Gastrocnemius medialis (tissue), 4 donors: ENCODE measurements at regions not wholly inside any gene's neighbourhood (a gene's known extent, or its start where the extent isn't known, plus 50 kb on each side); places are given as distances from the start of the nearest gene placed in this dataset.
"Not testable (repeated sequence)": the region's sequence is repeated elsewhere in the genome, so short reads cannot be mapped to it uniquely, and the experiment has no call there.

ENCODE experiments used
- ATAC-seq, 2 donors: fragments of 150-250 bp; one replicate each; pipeline ENCODE4 v1.9.1; 2016
- DNase-seq, 2 donors: peaks; one replicate each; pipeline ENCODE4 v3.0.0-alpha.2; 2019
- H3K27ac ChIP-seq, 4 donors: fragments of 200-600 bp; sonication (generic); 1 replicate in 1 of 4; 2 replicates in 3 of 4; pipeline ENCODE4 v1.5.1; 2016 to 2018; ENCODE audit warnings: mild to moderate bottlenecking in 2 of 4, moderate library complexity in 1 of 4
- H3K27me3 ChIP-seq, 3 donors: fragments of 200-600 bp; sonication (generic) in 2 of 3; 1 replicate in 1 of 3; 2 replicates in 2 of 3; pipeline versions ENCODE4 v1.5.1 to v1.6.0; 2016 to 2019; ENCODE audit warnings: mild to moderate bottlenecking in 1 of 3, moderate library complexity in 1 of 3
- H3K36me3 ChIP-seq, 2 donors: fragments of 200-600 bp; sonication (generic) in 1 of 2; one replicate each; pipeline ENCODE4 v1.5.1; 2017 to 2018
- H3K4me1 ChIP-seq, 2 donors: fragments of 200-600 bp; sonication (generic) in 1 of 2; one replicate each; pipeline ENCODE4 v1.5.1; 2016 to 2017; ENCODE audit warnings: mild to moderate bottlenecking in 2 of 2
- H3K4me3 ChIP-seq, 4 donors: fragments of 200-600 bp; sonication (generic) in 3 of 4; 1 replicate in 1 of 4; 2 replicates in 3 of 4; pipeline ENCODE4 v1.5.1; 2016 to 2019; ENCODE audit warnings: mild to moderate bottlenecking in 2 of 4
- H3K9me3 ChIP-seq, 3 donors: fragments of 200-600 bp; sonication (generic) in 2 of 3; 1 replicate in 1 of 3; 2 replicates in 2 of 3; pipeline ENCODE4 v1.5.1; 2016 to 2019
- POLR2A ChIP-seq, 2 donors: fragments of 450-650 bp; IDR thresholded peaks; one replicate each; pipeline ENCODE4 v1.6.1; 2017; ENCODE audit warnings: antibody characterized with exemption in 2 of 2, mild to moderate bottlenecking in 2 of 2, moderate library complexity in 2 of 2
- in situ Hi-C, 4 donors: fragments of 200-750 bp; cut with MboI; loops; one replicate each; pipeline versions ENCODE4 v1.15.0 to v1.8.0; 2017; ENCODE audit warnings: low sequenced_read_pairs in 4 of 4
- intact Hi-C: fragments of 100-400 bp; cut with DNase I; formaldehyde crosslinking; loops from one replicate; pipeline ENCODE4 v1.15.1; 2023; ENCODE audit warnings: low total_unique reads
- TF ChIP-seq, protein P1 (sequence below), 5 experiments: fragments of 450-650 bp in 3 of 5; fragments of 200-600 bp in 2 of 5; sonication (generic) in 2 of 5; IDR thresholded peaks in 4 of 5; conservative IDR thresholded peaks in 1 of 5; 1 replicate in 4 of 5; 2 replicates in 1 of 5; pipeline ENCODE4 v1.5.1; 2016 to 2019; ENCODE audit warnings: antibody characterized with exemption in 5 of 5, mild to moderate bottlenecking in 3 of 5, moderate library complexity in 3 of 5

DNA sequence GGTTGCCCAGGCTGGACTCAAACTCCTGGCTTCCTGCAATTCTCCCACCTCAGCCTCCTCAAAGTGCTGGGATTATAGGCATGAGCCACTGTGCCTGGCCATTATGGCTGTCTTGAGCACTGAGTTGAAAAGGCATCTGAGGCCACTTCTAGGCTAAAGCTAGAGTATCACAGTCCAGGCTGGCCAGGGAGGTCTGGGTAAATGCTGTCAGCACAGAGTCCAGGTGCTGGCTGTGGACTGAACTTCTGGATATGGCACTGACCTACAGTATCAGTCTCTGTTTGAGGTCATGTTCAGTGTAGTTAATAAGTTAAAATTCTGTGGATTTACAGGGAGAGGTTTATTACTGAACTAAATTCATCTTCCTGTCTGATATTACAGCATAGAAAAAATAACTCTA is 222.5 kb upstream of the TOM1L1 start:
- in situ Hi-C loops (no loop called here), intact Hi-C loops (no loop called here)
- no peaks in the 10 kb centered on the region for H3K9me3 ChIP-seq
- ATAC-seq (no peak), DNase-seq (no peak)
- H3K27me3 ChIP-seq, result no peaks in the 10 kb centered on the region
- H3K4me3 ChIP-seq, result no peak overlapping the region
- no peak overlapping the region for H3K27ac ChIP-seq
- H3K4me1 ChIP-seq, result no peaks in the 10 kb centered on the region
- TF ChIP-seq, protein P1, sequence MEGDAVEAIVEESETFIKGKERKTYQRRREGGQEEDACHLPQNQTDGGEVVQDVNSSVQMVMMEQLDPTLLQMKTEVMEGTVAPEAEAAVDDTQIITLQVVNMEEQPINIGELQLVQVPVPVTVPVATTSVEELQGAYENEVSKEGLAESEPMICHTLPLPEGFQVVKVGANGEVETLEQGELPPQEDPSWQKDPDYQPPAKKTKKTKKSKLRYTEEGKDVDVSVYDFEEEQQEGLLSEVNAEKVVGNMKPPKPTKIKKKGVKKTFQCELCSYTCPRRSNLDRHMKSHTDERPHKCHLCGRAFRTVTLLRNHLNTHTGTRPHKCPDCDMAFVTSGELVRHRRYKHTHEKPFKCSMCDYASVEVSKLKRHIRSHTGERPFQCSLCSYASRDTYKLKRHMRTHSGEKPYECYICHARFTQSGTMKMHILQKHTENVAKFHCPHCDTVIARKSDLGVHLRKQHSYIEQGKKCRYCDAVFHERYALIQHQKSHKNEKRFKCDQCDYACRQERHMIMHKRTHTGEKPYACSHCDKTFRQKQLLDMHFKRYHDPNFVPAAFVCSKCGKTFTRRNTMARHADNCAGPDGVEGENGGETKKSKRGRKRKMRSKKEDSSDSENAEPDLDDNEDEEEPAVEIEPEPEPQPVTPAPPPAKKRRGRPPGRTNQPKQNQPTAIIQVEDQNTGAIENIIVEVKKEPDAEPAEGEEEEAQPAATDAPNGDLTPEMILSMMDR (IDR thresholded peaks at IDR 0.05 in 4 of 5, conservative IDR thresholded peaks at IDR 0.05 in 1 of 5), result no peak
- TF ChIP-seq POLR2A (IDR thresholded peaks at IDR 0.05), result no peak
- no peaks in the 10 kb centered on the region for H3K36me3 ChIP-seq

DNA sequence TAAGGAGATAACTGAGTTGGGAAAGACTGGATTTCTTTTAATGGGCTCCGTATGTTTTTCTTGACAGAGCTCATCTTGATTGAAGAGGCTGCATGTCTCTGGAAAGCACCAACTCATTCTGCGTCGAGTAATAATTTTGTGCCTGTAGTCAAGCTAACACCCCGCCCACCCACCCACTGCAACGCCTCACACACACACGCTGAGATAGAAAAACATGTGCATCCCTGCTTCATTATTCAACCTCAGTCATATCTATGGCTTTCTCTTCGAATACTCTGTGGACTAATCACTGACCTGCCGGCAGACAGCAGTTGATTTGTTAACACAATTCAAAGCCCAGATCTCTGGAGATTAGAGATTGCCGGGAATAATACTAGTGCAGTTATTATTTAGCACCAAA is 220.2 kb upstream of the TOM1L1 start:
- H3K36me3 ChIP-seq, result no peaks in the 10 kb centered on the region
- H3K4me1 ChIP-seq, result no peaks in the 10 kb centered on the region
- no peak overlapping the region for H3K27ac ChIP-seq
- H3K4me3 ChIP-seq, result no peak overlapping the region
- no peaks in the 10 kb centered on the region for H3K9me3 ChIP-seq
- ATAC-seq (no peak), DNase-seq (no peak)
- intact Hi-C loops (no loop called here), in situ Hi-C loops (no loop called here)
- TF ChIP-seq, protein P1 (IDR thresholded peaks at IDR 0.05 in 4 of 5, conservative IDR thresholded peaks at IDR 0.05 in 1 of 5), result no peak
- TF ChIP-seq POLR2A (IDR thresholded peaks at IDR 0.05), result no peak
- no peaks in the 10 kb centered on the region for H3K27me3 ChIP-seq

DNA sequence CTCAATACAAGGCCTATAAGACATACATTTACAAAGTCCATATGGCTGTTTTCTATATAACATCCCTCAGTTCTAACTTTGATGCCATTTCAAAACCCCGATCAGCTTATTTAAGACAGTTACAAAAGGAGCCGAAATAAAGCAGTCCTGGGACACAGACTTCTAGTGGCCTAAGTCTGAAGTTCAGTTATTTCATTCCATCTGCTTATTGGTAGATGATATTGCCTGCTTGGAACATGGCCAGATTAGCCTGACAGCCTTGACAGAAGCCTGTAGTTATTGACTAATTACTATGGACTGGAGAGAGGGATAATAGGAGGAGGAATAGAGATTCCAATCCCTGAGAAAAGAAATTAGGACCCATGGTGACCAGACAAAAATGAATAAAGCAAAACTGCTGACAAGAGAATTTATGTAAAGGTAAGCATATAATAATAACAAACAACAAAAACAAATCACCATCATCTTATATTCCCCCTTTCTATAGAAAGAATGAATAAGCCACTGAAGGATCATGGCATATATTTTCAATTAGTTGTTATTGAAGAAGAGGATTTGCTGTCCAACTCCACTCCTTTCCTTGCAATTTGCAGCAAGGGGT is 206.3 kb upstream of the TOM1L1 start:
- H3K27ac ChIP-seq, result no peak overlapping the region
- intact Hi-C loops, result no loop called here
- H3K9me3 ChIP-seq, result no peaks in the 10 kb centered on the region
- no peaks in the 10 kb centered on the region for H3K4me1 ChIP-seq
- TF ChIP-seq, protein P1 (IDR thresholded peaks at IDR 0.05 in 4 of 5, conservative IDR thresholded peaks at IDR 0.05 in 1 of 5), result no peak
- no peak for TF ChIP-seq POLR2A (IDR thresholded peaks at IDR 0.05)
- ATAC-seq (no peak), DNase-seq (no peak)
- H3K4me3 ChIP-seq, result no peak overlapping the region
- no peaks in the 10 kb centered on the region for H3K27me3 ChIP-seq
- in situ Hi-C loops, result no loop called here
- H3K36me3 ChIP-seq, result no peaks in the 10 kb centered on the region

DNA sequence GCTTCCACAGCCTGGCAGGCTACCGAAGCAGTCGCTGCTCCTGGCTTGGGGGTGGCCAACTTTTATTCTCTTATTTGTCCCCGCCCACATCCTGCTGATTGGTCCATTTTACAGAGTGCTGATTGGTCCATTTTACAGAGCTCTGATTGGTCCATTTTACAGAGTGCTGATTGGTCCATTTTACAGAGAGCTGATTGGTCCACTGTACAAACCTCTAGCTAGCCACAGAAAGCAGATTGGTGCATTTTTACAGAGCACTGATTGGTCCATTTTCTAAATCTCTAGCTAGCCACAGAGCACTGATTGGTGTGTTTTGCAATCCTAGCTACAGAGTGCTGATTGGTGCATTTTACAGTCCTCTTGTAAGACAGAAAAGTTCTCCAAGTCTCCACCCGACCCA is 187.9 kb upstream of the TOM1L1 start:
- H3K9me3 ChIP-seq, H3K4me1 ChIP-seq, H3K27me3 ChIP-seq, H3K4me3 ChIP-seq, H3K36me3 ChIP-seq, ATAC-seq, H3K27ac ChIP-seq, DNase-seq, intact Hi-C loops, in situ Hi-C loops: not testable (repeated sequence)

DNA sequence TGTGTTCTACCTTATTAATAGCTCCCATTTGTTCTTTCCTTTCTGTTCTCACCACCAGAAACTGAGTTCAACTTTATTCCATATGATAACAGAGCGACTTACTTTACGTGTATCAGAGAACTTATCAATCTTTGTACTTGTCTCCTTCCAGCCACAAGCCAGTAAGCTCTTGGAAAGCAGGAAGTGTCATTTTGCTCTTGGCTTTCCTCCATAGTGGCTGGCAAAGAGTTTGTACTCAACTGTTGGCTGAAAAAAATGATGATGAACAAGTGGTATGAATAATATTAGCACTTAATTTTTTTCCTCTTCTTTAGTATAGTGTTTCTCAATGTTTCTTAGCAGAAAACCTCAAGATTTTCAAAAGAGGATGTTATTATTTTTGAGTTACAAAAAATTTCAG is 182.4 kb upstream of the TOM1L1 start:
- no peaks in the 10 kb centered on the region for H3K9me3 ChIP-seq
- H3K4me1 ChIP-seq, result no peaks in the 10 kb centered on the region
- in situ Hi-C loops, result no loop called here
- ATAC-seq (no peak), DNase-seq (no peak)
- no peaks in the 10 kb centered on the region for H3K36me3 ChIP-seq
- H3K4me3 ChIP-seq, result no peak overlapping the region
- intact Hi-C loops, result no loop called here
- no peaks in the 10 kb centered on the region for H3K27me3 ChIP-seq
- TF ChIP-seq, protein P1 (IDR thresholded peaks at IDR 0.05 in 4 of 5, conservative IDR thresholded peaks at IDR 0.05 in 1 of 5), result no peak
- no peak for TF ChIP-seq POLR2A (IDR thresholded peaks at IDR 0.05)
- H3K27ac ChIP-seq, result no peak overlapping the region
